IMR-90 (cell line): ENCODE measurements at regions not wholly inside any gene's neighbourhood (a gene's known extent, or its start where the extent isn't known, plus 50 kb on each side); places are given as distances from the start of the nearest gene placed in this dataset.

ENCODE experiments used
- ATAC-seq: fragments of 200-7000 bp; cut with Tn5 transposase; 2 replicates; pipeline ENCODE4 v1.9.1; 2020; ENCODE audit warnings: low read depth, mild to moderate bottlenecking, moderate library complexity
- BruUV-seq: library from RNA; stranded (reverse); fragments of 400-500 nt; replicated peaks from 2 replicates; lab custom pipeline; 2021; lab: Mats Ljungman, UMichigan
- CTCF ChIA-PET: fragments of 300-600 bp; formaldehyde crosslinking; extraction: SDS; loops from one replicate; lab custom pipeline; 2021; ENCODE audit warnings: antibody characterized with exemption; lab: Yijun Ruan, JAX
- POLR2A ChIA-PET: fragments of 300-600 bp; sonication (Branson Sonifier 250); formaldehyde crosslinking; loops from one replicate; lab custom pipeline; 2022; ENCODE audit warnings: antibody characterized with exemption; ENCODE audit not compliant: unreplicated experiment; lab: Charles Lee
- DNase-seq: peaks from one replicate; pipeline ENCODE4 v3.0.0; 2013
- H2AFZ ChIP-seq: replicated peaks from 2 replicates; pipeline ENCODE3; 2013; ENCODE audit warnings: low read length, mild to moderate bottlenecking; ENCODE audit not compliant: poor library complexity
- H2AK5ac ChIP-seq: 2 replicates; pipeline ENCODE4 v1.6.1; 2013; ENCODE audit warnings: low read depth, low read length, inconsistent platforms
- H2AK9ac ChIP-seq: replicated peaks from 2 replicates; pipeline ENCODE3; 2013; ENCODE audit warnings: mild to moderate bottlenecking, low read depth, low read length, moderate library complexity; ENCODE audit not compliant: poor library complexity
- H2BK120ac ChIP-seq: 2 replicates; pipeline ENCODE4 v1.6.1; 2013; ENCODE audit warnings: low read depth, low read length, inconsistent platforms
- H2BK15ac ChIP-seq: 3 replicates; pipeline ENCODE4 v1.6.1; 2013; ENCODE audit warnings: low read depth, low read length, inconsistent platforms
- H2BK20ac ChIP-seq: 2 replicates; pipeline ENCODE4 v1.6.1; 2013; ENCODE audit warnings: low read depth, mild to moderate bottlenecking, inconsistent platforms, low read length, moderate library complexity
- H2BK5ac ChIP-seq: 2 replicates; pipeline ENCODE4 v1.6.1; 2013; ENCODE audit warnings: mild to moderate bottlenecking, low read depth, low read length, inconsistent platforms; ENCODE audit not compliant: poor library complexity, severe bottlenecking
- H3K14ac ChIP-seq: replicated peaks from 2 replicates; pipeline ENCODE4 v1.6.1; 2013; ENCODE audit warnings: low read depth, low read length, inconsistent platforms
- H3K18ac ChIP-seq: 2 replicates; pipeline ENCODE4 v1.6.1; 2013; ENCODE audit warnings: low read depth, low read length, control low read depth
- H3K23ac ChIP-seq: 2 replicates; pipeline ENCODE4 v1.6.1; 2013; ENCODE audit warnings: low read depth, low read length, inconsistent platforms
- H3K27ac ChIP-seq: 2 replicates; pipeline ENCODE4 v1.5.1; 2013; ENCODE audit warnings: mild to moderate bottlenecking, control low read depth, low read length; ENCODE audit not compliant: insufficient read depth
- H3K27me3 ChIP-seq: 2 replicates; pipeline ENCODE4 v1.6.1; 2013; ENCODE audit warnings: low read length; ENCODE audit not compliant: control insufficient read depth, insufficient read depth
- H3K36me3 ChIP-seq: 2 replicates; pipeline ENCODE4 v1.6.1; 2013; ENCODE audit warnings: low read length, mixed read lengths; ENCODE audit not compliant: control insufficient read depth, insufficient read depth
- H3K4ac ChIP-seq: 2 replicates; pipeline ENCODE4 v1.6.1; 2013; ENCODE audit warnings: low read depth, low read length, inconsistent platforms
- H3K4me1 ChIP-seq: 2 replicates; pipeline ENCODE4 v1.6.1; 2013; ENCODE audit warnings: low read length, mixed read lengths; ENCODE audit not compliant: control insufficient read depth, insufficient read depth
- H3K4me2 ChIP-seq: 2 replicates; pipeline ENCODE4 v1.6.1; 2013; ENCODE audit warnings: low read depth, mild to moderate bottlenecking, control low read depth, low read length, moderate library complexity
- H3K4me3 ChIP-seq: 2 replicates; pipeline ENCODE4 v1.5.1; 2013; ENCODE audit warnings: low read depth, mild to moderate bottlenecking, control low read depth, low read length, moderate library complexity; ENCODE audit not compliant: insufficient read depth
- H3K56ac ChIP-seq: 2 replicates; pipeline ENCODE4 v1.6.1; 2013; ENCODE audit warnings: low read length, inconsistent platforms; ENCODE audit not compliant: insufficient read depth; ENCODE audit errors: extremely low read depth
- H3K79me1 ChIP-seq, 2 experiments: 2 replicates each; pipeline ENCODE4 v1.6.1; 2013; ENCODE audit warnings: low read length in 2 of 2, inconsistent platforms in 1 of 2, low read depth in 1 of 2
- H3K9ac ChIP-seq: 2 replicates; pipeline ENCODE4 v1.6.1; 2013; ENCODE audit warnings: low read depth, low read length, control low read depth
- H3K9me1 ChIP-seq: 2 replicates; pipeline ENCODE4 v1.6.1; 2013; ENCODE audit warnings: low read length, inconsistent platforms; ENCODE audit not compliant: insufficient read depth
- H3K9me3 ChIP-seq: 2 replicates; pipeline ENCODE4 v1.6.1; 2013; ENCODE audit warnings: low read length; ENCODE audit not compliant: control insufficient read depth, insufficient read depth
- H4K20me1 ChIP-seq: 2 replicates; pipeline ENCODE4 v1.6.1; 2013; ENCODE audit warnings: low read length, inconsistent platforms; ENCODE audit not compliant: insufficient read depth
- H4K5ac ChIP-seq: 2 replicates; pipeline ENCODE4 v1.6.1; 2013; ENCODE audit warnings: mild to moderate bottlenecking, low read depth, low read length, control low read depth
- H4K8ac ChIP-seq, 2 experiments: 2 replicates each; pipeline ENCODE4 v1.6.1; 2013; ENCODE audit warnings: low read depth in 2 of 2, low read length in 2 of 2, control low read depth in 1 of 2, inconsistent platforms in 1 of 2
- H4K91ac ChIP-seq: 2 replicates; pipeline ENCODE4 v1.6.1; 2013; ENCODE audit warnings: low read depth, low read length, inconsistent platforms; ENCODE audit not compliant: insufficient read depth
- FOS ChIP-seq: fragments of 150-350 bp; IDR thresholded peaks from 2 replicates; pipeline ENCODE4 v1.6.1; 2016; ENCODE audit warnings: low read depth, low read length
- MAZ ChIP-seq: IDR thresholded peaks from 2 replicates; pipeline ENCODE4 v1.6.1; 2012; ENCODE audit warnings: low read depth, mild to moderate bottlenecking, low read length, improper control_type of control experiment, moderate library complexity, borderline replicate concordance
- NFE2L2 ChIP-seq: fragments of 150-350 bp; IDR thresholded peaks from 2 replicates; pipeline ENCODE4 v1.6.1; 2016; ENCODE audit warnings: low read depth, mild to moderate bottlenecking, low read length
- POLR2A ChIP-seq: IDR thresholded peaks from 2 replicates; pipeline ENCODE4 v1.6.1; 2012; ENCODE audit warnings: mild to moderate bottlenecking, low read depth, low read length
- WGBS, 2 experiments: methylation state at CpG; one replicate each; pipeline versions ENCODE4 v1.1.5 to v1.1.7; 2013; ENCODE audit warnings: missing lambda C conversion rate in 2 of 2; ENCODE audit not compliant: insufficient read length in 1 of 2; ENCODE audit errors: extremely low coverage in 2 of 2; 5-methylcytosine and 5-hydroxymethylcytosine counted together
- dilution Hi-C: fragments of 300-500 bp; cut with HindIII; formaldehyde crosslinking; loops from one replicate; pipeline ENCODE4 v1.14.3; 2018; ENCODE audit warnings: low sequenced_read_pairs; ENCODE audit not compliant: unreplicated experiment
- in situ Hi-C: fragments of 300-500 bp; cut with MboI; formaldehyde crosslinking; loops from 3 replicates; pipeline ENCODE4 v1.14.3; 2019; ENCODE audit warnings: low sequenced_read_pairs, inconsistent platforms, mixed read lengths
- intact Hi-C: fragments of 100-400 bp; cut with micrococcal nuclease; formaldehyde crosslinking; loops from 2 replicates; pipeline ENCODE4 v1.10.0; 2022
- TF ChIP-seq, protein P1 (sequence below): fragments of 150-350 bp; IDR thresholded peaks from 2 replicates; pipeline ENCODE4 v1.6.1; 2017; ENCODE audit warnings: mild to moderate bottlenecking, antibody characterized with exemption, low read length, low read depth

DNA sequence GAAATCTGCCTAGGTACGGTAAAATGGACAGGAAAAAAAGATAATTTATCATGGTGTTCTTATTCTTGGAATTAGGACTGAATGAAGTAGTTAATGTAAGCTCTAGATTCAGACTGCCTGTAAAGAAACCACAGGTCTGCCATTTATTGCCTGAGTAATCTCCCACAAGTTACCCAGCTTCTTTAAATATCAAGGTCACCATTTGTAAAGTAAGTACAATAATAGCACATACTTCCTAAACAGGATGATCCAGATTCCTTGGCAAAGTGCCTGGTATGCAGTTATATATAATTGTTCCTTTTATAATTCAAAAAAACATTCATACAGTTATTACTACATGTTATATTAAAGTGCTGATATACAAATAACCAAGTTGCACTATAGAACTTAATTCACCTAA is 368.6 kb downstream of the HNRNPD start:
- Histone ChIP-seq H3K27me3 (no peaks in the 10 kb centered on the region), H3K9me3 (no peaks in the 10 kb centered on the region), H2AFZ (no peak overlapping the region), H2BK120ac (no peak overlapping the region), H3K4ac (no peak overlapping the region), H4K5ac (no peak overlapping the region), H2BK20ac (no peak overlapping the region), H3K18ac (no peak overlapping the region), H3K9me1 (no peaks in the 10 kb centered on the region), H3K27ac (no peak overlapping the region), H3K4me1 (no peaks in the 10 kb centered on the region), H3K4me2 (no peak overlapping the region), H3K14ac (no peak overlapping the region), H4K8ac (no peak overlapping the region), H2AK9ac (no peak overlapping the region), H2BK5ac (no peak overlapping the region), H4K91ac (no peak overlapping the region), H4K20me1 (no peaks in the 10 kb centered on the region), H3K4me3 (no peak overlapping the region), H2BK15ac (no peak overlapping the region), H3K56ac (no peak overlapping the region), H2AK5ac (no peak overlapping the region), H3K36me3 (no peaks in the 10 kb centered on the region), H3K23ac (no peak overlapping the region), H3K9ac (no peak overlapping the region), H3K79me1 (no peaks in the 10 kb centered on the region)
- ChIA-PET POLR2A (no interaction called here), CTCF (no interaction called here)
- DNase-seq (no peak), ATAC-seq (no peak)
- intact Hi-C loops (no loop called here), in situ Hi-C loops (no loop called here), dilution Hi-C loops (no loop called here)
- TF ChIP-seq MAZ (no peak), POLR2A (no peak), FOS (no peak), NFE2L2 (no peak)
- TF ChIP-seq, protein P1, sequence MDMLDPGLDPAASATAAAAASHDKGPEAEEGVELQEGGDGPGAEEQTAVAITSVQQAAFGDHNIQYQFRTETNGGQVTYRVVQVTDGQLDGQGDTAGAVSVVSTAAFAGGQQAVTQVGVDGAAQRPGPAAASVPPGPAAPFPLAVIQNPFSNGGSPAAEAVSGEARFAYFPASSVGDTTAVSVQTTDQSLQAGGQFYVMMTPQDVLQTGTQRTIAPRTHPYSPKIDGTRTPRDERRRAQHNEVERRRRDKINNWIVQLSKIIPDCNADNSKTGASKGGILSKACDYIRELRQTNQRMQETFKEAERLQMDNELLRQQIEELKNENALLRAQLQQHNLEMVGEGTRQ, result no peak
- no CpG with 5 or more reads among the region's 1 CpG for WGBS, 2 experiments
- no TSS peak for BruUV-seq
